Activated naive CD4-positive, alpha-beta T cell treated with anti-CD3 and anti-CD28 coated beads, Interleukin-2, amount 10 ng/mL, durations not matched to agents 7 days and 5 days (primary cell): ENCODE measurements at regions not wholly inside any gene's neighbourhood (a gene's known extent, or its start where the extent isn't known, plus 50 kb on each side); places are given as distances from the start of the nearest gene placed in this dataset.
A peak's percentile ranks its signal among the peaks of the same experiment; 100 is the strongest.

Source experiments
- CTCF ChIA-PET: fragments of 350-600 bp; sonication (Branson Sonifier 250); formaldehyde crosslinking; loops from one replicate; lab custom pipeline; 2021; ENCODE audit warnings: antibody characterized with exemption; lab: Charles Lee
- DNase-seq: peaks from one replicate; pipeline ENCODE4 v3.0.0-alpha.2; 2020
- H3K27ac Mint-ChIP-seq: one replicate; pipeline ENCODE4 v1.8.0; 2021; ENCODE audit warnings: mild to moderate bottlenecking, moderate library complexity, mixed read lengths
- H3K27me3 Mint-ChIP-seq: one replicate; pipeline ENCODE4 v1.8.0; 2021; ENCODE audit warnings: mild to moderate bottlenecking, mixed read lengths
- H3K36me3 Mint-ChIP-seq: one replicate; pipeline ENCODE4 v1.8.0; 2021; ENCODE audit warnings: mixed read lengths
- H3K4me1 Mint-ChIP-seq: one replicate; pipeline ENCODE4 v1.8.0; 2021; ENCODE audit warnings: mixed read lengths
- H3K4me3 Mint-ChIP-seq: one replicate; pipeline ENCODE4 v1.8.0; 2021; ENCODE audit warnings: mild to moderate bottlenecking, moderate library complexity, mixed read lengths
- H3K9me3 Mint-ChIP-seq: one replicate; pipeline ENCODE4 v1.8.0; 2021; ENCODE audit warnings: mixed read lengths

DNA sequence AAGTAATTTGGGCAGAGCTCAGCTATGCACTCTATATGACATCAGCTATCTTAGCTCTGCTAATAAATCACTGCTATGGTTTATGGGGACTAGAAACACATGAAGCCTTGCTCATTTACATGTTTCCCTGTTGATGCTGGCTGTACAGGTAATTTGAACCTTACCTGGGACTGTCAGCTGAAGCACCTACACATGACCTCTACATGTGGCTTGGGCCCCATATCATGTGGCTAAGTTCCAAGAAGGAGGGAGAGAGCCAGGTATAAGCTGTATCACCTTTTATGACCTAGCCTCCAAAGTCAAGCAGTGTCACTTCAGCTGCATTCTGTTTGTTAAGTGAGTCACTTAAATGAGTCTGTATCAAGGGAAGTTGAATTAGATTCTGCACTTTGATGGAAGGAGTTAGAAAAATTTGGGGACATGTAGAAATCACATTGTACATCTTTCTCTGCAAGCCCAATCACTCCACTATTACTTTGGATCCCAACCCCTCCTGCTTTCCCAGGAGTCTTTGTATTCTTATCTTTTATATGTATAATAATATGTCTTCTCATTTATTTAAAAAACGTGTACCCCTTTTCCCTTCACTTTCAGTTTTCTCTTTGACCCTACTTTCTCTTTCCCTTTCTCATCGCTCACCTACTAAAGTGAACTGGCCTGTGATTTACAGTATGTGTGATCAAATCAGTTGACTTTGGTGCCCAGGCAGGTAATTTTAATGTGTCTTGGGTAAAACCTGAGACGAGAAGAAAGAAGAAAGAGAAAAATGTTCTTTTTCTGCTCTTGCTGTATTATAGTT, 53.4 kb upstream of the PRKACB start:
- H3K27ac Mint-ChIP-seq: peak overlapping the region; percentile 66
- H3K27me3 Mint-ChIP-seq: no peaks in the 10 kb centered on the region
- peaks cover 4% of the 10 kb centered on the region for H3K9me3 Mint-ChIP-seq
- peak overlapping the region; percentile 48 for H3K4me3 Mint-ChIP-seq
- H3K4me1 Mint-ChIP-seq: peaks cover 22% of the 10 kb centered on the region
- CTCF ChIA-PET: interaction anchor here (1.0 to 1.2 kb wide), 3 partner anchors 13 to 158 kb away, joined by 3 to 4 read pairs (median 3); no protein-coding TSS in a partner anchor
- DNase-seq: peak; percentile 20
- peaks cover 1% of the 10 kb centered on the region for H3K36me3 Mint-ChIP-seq

DNA sequence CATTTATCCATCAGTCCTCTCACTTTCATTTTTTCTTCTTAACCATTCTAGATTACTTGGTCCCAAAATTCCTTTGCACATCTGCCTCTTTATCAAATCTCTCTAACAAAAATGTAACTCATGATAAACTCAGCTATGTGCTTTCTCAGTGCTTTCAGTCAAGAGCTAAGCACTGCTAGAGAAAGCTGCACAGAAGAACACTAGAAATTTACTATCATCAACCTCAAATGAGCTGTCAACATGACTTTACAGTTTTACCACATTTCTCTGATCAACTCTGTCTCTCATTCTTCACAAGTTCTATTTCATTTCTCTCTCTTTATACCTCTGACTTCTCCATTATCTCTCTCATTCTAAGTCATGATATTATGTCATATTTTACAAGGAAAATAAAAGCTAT, 54.2 kb upstream of the PRKACB start:
- Mint-ChIP-seq H3K4me1 (peaks cover 22% of the 10 kb centered on the region), H3K27ac (no peak overlapping the region), H3K36me3 (peaks cover 1% of the 10 kb centered on the region), H3K4me3 (no peak overlapping the region), H3K9me3 (peaks cover under 1% of the 10 kb centered on the region), H3K27me3 (no peaks in the 10 kb centered on the region)
- CTCF ChIA-PET: interaction anchor here (0.9 to 1.2 kb wide), 2 partner anchors 12 to 158 kb away, joined by 3 to 4 read pairs; no protein-coding TSS in a partner anchor
- DNase-seq: no peak

DNA sequence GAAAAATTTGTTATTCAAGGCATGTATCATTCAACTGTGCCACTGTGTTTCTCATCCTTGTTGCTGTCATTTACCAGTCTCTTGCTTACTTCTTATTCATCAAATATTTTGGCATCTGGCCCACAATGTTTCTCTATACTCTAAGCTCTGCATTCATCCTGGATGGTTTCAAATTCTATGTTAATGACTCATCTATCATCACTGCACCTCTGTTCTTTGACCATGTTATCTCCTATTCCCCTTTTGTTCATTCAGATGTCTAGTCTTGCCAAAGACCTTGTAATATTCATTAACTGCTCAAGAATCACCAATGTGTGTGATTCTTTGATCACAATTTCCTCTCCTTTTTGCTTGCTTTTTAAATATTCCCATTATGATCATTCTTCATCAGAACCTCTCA, 54.6 kb upstream of the PRKACB start:
- Mint-ChIP-seq H3K9me3 (no peaks in the 10 kb centered on the region), H3K27ac (no peak overlapping the region), H3K27me3 (no peaks in the 10 kb centered on the region), H3K4me1 (peaks cover 22% of the 10 kb centered on the region), H3K4me3 (no peak overlapping the region), H3K36me3 (peaks cover 1% of the 10 kb centered on the region)
- DNase-seq: no peak
- CTCF ChIA-PET: interaction anchor here (0.9 kb wide), 1 partner anchor 12 kb away, joined by 3 read pairs; no protein-coding TSS in a partner anchor

DNA sequence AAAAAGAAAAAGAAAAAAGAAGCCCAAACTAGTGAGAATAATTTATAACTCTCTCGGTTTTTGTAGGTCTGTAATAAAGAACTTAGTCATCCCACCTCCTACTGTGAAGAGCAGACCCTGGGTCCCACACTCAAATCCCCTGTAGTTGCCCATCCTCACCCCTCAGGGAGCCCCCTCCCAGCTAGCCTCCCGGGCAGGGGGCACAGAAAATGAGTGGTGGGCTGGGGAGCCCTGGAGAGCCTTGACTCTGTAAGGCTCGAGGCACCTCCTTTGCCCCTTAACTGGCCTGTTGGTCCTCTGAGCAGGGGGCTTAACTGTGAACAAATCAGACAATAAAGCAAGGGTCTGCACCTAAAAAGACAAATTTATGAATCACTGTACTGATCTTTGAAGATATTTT, 57.5 kb upstream of the PRKACB start:
- Mint-ChIP-seq H3K27ac (no peak overlapping the region), H3K9me3 (no peaks in the 10 kb centered on the region), H3K36me3 (peaks cover 1% of the 10 kb centered on the region), H3K27me3 (no peaks in the 10 kb centered on the region), H3K4me1 (peaks cover 20% of the 10 kb centered on the region), H3K4me3 (no peak overlapping the region)
- DNase-seq: no peak
- CTCF ChIA-PET: no interaction called here

DNA sequence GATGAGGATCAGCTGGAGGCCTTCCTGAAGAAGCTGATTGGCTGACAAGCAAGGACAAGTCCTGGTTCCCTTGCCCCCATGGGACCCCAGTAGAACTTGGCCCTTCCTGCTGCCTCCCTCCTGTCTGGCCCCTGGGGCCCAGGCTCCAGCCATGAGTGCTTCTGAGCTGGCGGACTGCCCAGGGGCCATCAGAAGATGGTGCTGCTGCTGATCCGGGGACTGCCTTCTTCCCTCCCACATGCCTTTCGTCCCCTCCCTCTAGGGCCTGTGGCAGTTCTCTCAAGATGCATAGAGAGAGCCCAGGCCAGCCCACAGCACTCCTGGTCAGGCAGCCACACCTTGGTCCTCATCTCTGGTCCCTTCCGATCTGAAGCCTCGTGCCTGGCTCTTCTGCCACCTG, 57.9 kb upstream of the PRKACB start:
- CTCF ChIA-PET: no interaction called here
- no peaks in the 10 kb centered on the region for H3K9me3 Mint-ChIP-seq
- peaks cover 1% of the 10 kb centered on the region for H3K36me3 Mint-ChIP-seq
- no peak overlapping the region for H3K4me3 Mint-ChIP-seq
- H3K4me1 Mint-ChIP-seq: peaks cover 17% of the 10 kb centered on the region
- no peaks in the 10 kb centered on the region for H3K27me3 Mint-ChIP-seq
- no peak for DNase-seq
- no peak overlapping the region for H3K27ac Mint-ChIP-seq

DNA sequence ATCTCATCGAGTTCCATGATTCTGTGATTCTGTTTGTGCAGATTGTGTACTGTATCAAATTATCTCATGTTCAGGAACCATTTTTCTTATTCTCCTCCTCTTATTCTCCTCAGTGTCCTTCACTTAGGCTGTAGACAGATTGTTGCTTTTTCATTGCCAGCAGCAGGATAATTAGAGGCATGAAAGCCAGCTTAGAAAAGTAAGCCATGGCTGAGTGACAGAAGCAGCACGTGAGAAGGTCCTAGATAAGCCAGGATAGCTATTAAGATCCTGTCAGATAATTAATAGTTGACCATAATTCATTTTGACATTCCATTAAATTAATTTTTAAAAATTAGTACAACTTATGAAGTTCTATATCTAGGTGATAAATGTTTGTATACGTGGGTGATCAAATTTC, 60.8 kb upstream of the PRKACB start:
- Mint-ChIP-seq H3K36me3 (no peaks in the 10 kb centered on the region), H3K9me3 (no peaks in the 10 kb centered on the region), H3K4me1 (peaks cover 8% of the 10 kb centered on the region), H3K27me3 (peaks cover 3% of the 10 kb centered on the region), H3K27ac (no peak overlapping the region), H3K4me3 (no peak overlapping the region)
- CTCF ChIA-PET: interaction anchor here (0.7 kb wide), 1 partner anchor 154 kb away, joined by 3 read pairs; no protein-coding TSS in a partner anchor
- DNase-seq: no peak

DNA sequence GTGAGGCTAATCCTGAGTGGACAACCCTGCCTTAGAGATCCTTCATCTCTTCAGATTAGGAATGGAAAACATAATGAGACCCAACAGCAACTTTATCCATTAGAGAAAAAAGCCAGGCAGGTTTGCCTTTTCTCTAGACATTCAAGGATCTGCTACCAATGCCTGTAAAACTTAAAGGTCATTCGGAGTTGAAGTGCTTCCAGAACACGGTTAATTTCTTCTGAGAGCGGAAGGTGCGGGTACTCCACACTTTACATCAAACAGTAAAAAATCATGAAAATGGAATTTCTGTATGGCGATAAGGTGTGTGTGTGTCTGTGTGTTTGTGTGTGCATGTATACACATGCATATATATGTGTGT, 65.2 kb upstream of the PRKACB start:
- Mint-ChIP-seq H3K27me3 (peaks cover 3% of the 10 kb centered on the region), H3K36me3 (no peaks in the 10 kb centered on the region), H3K4me3 (peak overlapping the region; percentile 79), H3K9me3 (no peaks in the 10 kb centered on the region), H3K4me1 (peaks cover 15% of the 10 kb centered on the region), H3K27ac (peak overlapping the region; percentile 52)
- DNase-seq: no peak
- CTCF ChIA-PET: no interaction called here

DNA sequence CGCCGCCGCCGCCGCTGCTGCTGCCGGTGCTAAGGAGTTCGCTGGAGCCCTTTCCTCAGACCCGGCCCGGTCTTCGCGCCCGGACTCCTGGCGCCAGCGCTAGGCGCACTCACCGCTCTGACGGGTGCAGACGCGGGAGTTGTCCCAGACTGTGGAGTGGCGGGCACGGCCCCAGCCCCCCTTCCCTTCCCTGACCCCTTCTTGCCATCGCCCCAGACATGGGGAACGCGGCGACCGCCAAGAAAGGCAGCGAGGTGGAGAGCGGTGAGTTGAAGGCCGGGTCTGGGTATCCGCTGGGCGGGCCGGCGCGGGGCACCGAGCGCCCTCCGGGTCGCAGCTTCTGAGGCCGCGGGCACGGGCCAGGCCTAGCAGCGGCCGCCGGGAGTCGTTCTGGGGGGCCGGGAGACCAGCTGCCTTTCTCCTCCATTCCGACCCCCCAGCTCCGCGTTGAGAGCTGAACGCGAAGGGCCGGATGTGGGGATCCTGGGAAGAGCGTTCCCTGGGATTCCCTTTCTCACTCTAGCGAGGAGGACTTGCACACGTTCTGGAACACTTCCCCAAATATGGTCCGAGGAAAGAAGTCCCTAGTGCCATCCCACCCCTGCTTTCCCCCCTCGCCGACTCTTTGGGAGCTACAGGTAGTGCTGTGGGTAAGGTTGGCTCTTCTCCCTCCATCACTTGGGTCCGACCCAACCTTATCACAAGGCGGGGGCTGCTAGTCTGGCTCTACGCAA, 65.8 kb upstream of the PRKACB start:
- no peak for DNase-seq
- H3K4me3 Mint-ChIP-seq: peak overlapping the region; percentile 79
- H3K9me3 Mint-ChIP-seq: no peaks in the 10 kb centered on the region
- peaks cover 15% of the 10 kb centered on the region for H3K4me1 Mint-ChIP-seq
- H3K36me3 Mint-ChIP-seq: no peaks in the 10 kb centered on the region
- peak overlapping the region; percentile 42 for H3K27ac Mint-ChIP-seq
- peaks cover 3% of the 10 kb centered on the region for H3K27me3 Mint-ChIP-seq
- CTCF ChIA-PET: interaction anchor here (0.7 to 1.3 kb wide), 3 partner anchors 11 to 676 kb away, joined by 3 read pairs; no protein-coding TSS in a partner anchor

DNA sequence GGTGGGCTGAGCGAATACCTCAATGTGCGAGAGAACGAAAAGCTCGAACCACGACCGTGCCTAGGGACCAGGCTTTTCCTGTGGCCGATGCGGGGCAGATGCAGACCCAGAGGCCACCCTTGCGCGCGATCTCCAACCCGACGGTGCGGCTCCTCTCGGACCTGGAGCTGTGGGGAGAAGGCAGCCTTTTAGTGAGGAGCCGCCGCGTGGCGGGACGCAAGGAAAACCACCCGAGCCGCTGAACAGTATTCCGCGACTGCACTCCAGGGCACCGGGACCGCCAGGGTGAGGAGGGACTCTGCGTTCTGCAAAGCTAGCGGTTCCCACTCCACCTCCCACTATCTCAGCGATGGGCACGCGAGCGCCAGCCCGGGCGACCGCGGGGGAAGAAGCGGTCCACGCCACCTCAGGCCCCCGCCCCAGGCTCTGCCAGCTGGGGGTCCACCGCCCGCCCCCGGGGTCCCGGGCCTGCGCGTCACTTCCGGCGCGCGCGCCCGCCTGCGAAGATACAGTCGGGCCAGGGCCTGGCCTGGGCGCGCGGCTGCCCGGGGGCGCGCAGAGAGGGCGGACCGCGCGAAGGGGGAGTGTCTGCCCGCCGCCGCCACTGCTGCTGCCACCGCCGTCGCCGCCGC, 66.5 kb upstream of the PRKACB start:
- Mint-ChIP-seq H3K27ac (peak overlapping the region; percentile 20), H3K9me3 (no peaks in the 10 kb centered on the region), H3K4me1 (peaks cover 15% of the 10 kb centered on the region), H3K4me3 (peak overlapping the region; percentile 79), H3K36me3 (no peaks in the 10 kb centered on the region), H3K27me3 (peaks cover 3% of the 10 kb centered on the region)
- CTCF ChIA-PET: interaction anchor here (0.7 to 1.3 kb wide), 4 partner anchors 12 to 677 kb away, joined by 3 read pairs; no protein-coding TSS in a partner anchor
- peak; percentile 75 for DNase-seq

DNA sequence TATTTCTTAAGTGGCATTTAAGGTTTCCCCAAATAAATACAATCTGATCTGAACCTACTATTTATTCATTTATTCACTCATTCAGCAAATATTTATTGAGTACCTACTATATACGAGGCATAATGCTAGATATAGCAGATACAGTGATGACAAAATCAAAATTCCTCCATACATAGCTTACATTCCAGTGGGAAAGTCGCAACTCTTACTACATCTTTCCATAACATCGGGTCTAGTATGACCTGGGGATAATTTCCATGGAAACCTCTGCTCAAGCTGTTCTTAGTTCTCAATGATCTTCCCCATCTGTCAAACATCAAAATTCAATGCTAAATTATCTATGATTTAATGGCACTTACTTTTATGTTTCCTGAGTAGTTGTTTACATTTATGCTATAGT, 70.8 kb upstream of the PRKACB start:
- CTCF ChIA-PET: no interaction called here
- no peak overlapping the region for H3K4me3 Mint-ChIP-seq
- peaks cover 8% of the 10 kb centered on the region for H3K4me1 Mint-ChIP-seq
- H3K36me3 Mint-ChIP-seq: peaks cover 2% of the 10 kb centered on the region
- H3K9me3 Mint-ChIP-seq: peaks cover 12% of the 10 kb centered on the region
- no peak for DNase-seq
- H3K27me3 Mint-ChIP-seq: no peaks in the 10 kb centered on the region
- no peak overlapping the region for H3K27ac Mint-ChIP-seq

DNA sequence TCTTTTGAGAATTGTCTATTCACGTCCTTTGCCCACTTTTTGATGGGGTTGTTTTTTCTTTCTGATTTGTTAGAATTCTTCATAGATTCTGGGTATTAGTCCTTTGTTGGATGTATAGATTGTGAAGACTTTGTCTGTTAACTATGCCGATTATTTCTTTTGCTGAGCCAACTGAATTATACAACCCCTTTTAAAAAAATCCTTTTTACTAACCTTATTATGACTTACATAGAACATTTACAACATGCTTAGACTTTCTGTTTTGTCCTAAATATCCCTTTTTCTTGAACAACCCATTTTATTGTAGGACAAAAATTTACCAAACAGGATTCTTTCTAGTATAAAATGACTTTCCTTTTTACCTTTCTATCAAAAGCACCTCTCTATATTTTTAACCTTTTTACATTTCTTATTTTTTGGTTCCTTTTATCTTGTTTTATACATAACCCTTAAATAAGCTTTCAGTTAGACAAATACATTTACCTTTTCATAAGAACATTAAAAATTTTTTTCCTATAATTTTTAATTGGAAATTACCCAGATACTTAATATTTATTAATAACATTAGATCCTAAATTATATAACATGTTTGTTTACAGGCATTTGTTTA, 70.4 kb upstream of the TTLL7 start:
- H3K4me3 Mint-ChIP-seq: no peak overlapping the region
- peaks cover 9% of the 10 kb centered on the region for H3K27me3 Mint-ChIP-seq
- peaks cover 2% of the 10 kb centered on the region for H3K36me3 Mint-ChIP-seq
- H3K9me3 Mint-ChIP-seq: peaks cover 14% of the 10 kb centered on the region
- H3K27ac Mint-ChIP-seq: no peak overlapping the region
- no peak for DNase-seq
- no peaks in the 10 kb centered on the region for H3K4me1 Mint-ChIP-seq
- CTCF ChIA-PET: no interaction called here

DNA sequence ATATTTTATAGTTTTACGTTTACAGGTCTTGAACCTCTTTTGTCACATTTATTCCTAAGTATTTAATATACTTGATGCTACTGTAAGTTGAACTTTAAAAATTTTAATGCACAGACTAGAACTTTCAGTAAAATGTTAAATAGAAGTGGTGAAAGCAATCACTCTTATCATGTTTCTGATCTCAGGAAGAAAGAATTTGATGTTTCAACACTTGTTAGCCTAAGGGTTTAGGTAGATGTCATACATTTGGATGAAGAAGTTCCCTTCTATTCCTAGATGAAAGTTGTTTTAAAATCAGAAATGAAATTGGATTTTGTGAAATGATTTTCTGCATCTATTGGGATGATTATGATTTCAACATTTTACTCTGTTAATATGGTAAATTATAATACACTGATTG, 63.6 kb upstream of the TTLL7 start:
- Mint-ChIP-seq H3K9me3 (no peaks in the 10 kb centered on the region), H3K27ac (no peak overlapping the region), H3K36me3 (no peaks in the 10 kb centered on the region), H3K4me1 (no peaks in the 10 kb centered on the region), H3K27me3 (peaks cover 17% of the 10 kb centered on the region), H3K4me3 (no peak overlapping the region)
- CTCF ChIA-PET: no interaction called here
- no peak for DNase-seq

DNA sequence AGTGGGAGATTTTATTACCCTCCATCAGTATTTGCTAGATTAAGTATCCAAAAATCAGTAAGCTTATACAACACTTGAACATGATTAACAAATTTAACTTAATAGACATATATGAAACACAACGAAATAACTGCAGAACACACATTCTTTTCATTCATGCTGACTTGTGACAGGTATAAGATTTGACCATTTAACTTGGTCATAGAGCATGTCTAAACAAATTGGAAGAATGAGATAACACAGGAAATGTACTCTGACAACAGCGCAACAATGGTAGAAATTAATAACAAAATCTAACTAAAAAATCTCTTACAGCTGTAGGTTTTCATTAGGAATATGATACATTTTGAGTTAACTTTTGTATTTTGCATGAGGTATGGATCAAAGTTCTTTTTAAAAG, 62.4 kb upstream of the TTLL7 start:
- no peaks in the 10 kb centered on the region for H3K4me1 Mint-ChIP-seq
- H3K27ac Mint-ChIP-seq: no peak overlapping the region
- DNase-seq: no peak
- H3K36me3 Mint-ChIP-seq: no peaks in the 10 kb centered on the region
- no peak overlapping the region for H3K4me3 Mint-ChIP-seq
- H3K9me3 Mint-ChIP-seq: no peaks in the 10 kb centered on the region
- peaks cover 14% of the 10 kb centered on the region for H3K27me3 Mint-ChIP-seq
- CTCF ChIA-PET: no interaction called here

DNA sequence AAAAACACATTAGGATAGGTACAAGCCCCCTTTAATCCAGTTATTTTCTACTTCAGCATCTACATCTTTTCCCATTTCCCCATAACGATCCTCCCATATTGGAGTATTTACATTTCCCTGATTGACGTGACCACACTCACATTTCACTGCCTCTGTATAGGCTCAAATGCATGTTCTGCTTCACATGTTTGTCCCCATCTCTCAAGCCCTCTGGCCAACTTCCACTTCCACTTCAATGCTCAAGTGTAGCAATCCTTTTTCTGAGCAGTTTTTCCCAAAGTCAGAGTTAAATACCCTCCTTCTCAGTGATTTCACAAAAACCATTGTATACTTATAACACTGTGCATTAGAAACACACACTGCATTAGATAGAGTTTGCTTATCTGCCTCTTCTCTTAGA, 61.8 kb upstream of the TTLL7 start:
- Mint-ChIP-seq H3K4me1 (no peaks in the 10 kb centered on the region), H3K27me3 (peaks cover 14% of the 10 kb centered on the region), H3K36me3 (no peaks in the 10 kb centered on the region), H3K4me3 (no peak overlapping the region), H3K9me3 (no peaks in the 10 kb centered on the region), H3K27ac (no peak overlapping the region)
- CTCF ChIA-PET: no interaction called here
- DNase-seq: no peak
